ENCODE measurements at regions not wholly inside any gene's neighbourhood (a gene's known extent, or its start where the extent isn't known, plus 50 kb on each side); places are given as distances from the start of the nearest gene placed in this dataset.

- POLR2A ChIA-PET, result no interaction called here
- Histone ChIP-seq H3K27ac (ENCODE audit: low read depth, low read length) (no peak overlapping the region), H3K9me3 (ENCODE audit: control insufficient read depth, insufficient read depth, low read length) (peaks cover 7% of the 10 kb centered on the region), H3K4me3 (ENCODE audit: low read depth, low read length) (no peak overlapping the region), H3K27me3 (ENCODE audit: control insufficient read depth, insufficient read depth, low read length) (no peaks in the 10 kb centered on the region)
- DNase-seq (ENCODE audit: low read depth, low spot score), result no peak
- no peak for TF ChIP-seq CTCF (IDR thresholded peaks at IDR 0.05; ENCODE audit: low read depth, low read length)
- CTCF ChIA-PET, result no interaction called here
Observed at GRCh38 chr2:104410136-104410535, 443.8 kb upstream of the POU3F3 start.

GRCh38 chr2:104412384-104412783 lies 441.5 kb upstream of the POU3F3 start:
- Histone ChIP-seq H3K4me3 (ENCODE audit: low read depth, low read length) (no peak overlapping the region), H3K27me3 (ENCODE audit: control insufficient read depth, insufficient read depth, low read length) (no peaks in the 10 kb centered on the region), H3K9me3 (ENCODE audit: control insufficient read depth, insufficient read depth, low read length) (peaks cover 13% of the 10 kb centered on the region), H3K27ac (ENCODE audit: low read depth, low read length) (no peak overlapping the region)
- POLR2A ChIA-PET, result no interaction called here
- TF ChIP-seq CTCF (IDR thresholded peaks at IDR 0.05; ENCODE audit: low read depth, low read length), result no peak
- DNase-seq (ENCODE audit: low read depth, low spot score), result no peak
- CTCF ChIA-PET, result no interaction called here

GRCh38 chr2:104413890-104414289 lies 440.0 kb upstream of the POU3F3 start:
- CTCF ChIA-PET, result no interaction called here
- POLR2A ChIA-PET, result no interaction called here
- no peak overlapping the region for H3K27ac ChIP-seq (ENCODE audit: low read depth, low read length)
- no peak for DNase-seq (ENCODE audit: low read depth, low spot score)
- peaks cover 20% of the 10 kb centered on the region for H3K9me3 ChIP-seq (ENCODE audit: control insufficient read depth, insufficient read depth, low read length)
- H3K4me3 ChIP-seq (ENCODE audit: low read depth, low read length), result no peak overlapping the region
- TF ChIP-seq CTCF (IDR thresholded peaks at IDR 0.05; ENCODE audit: low read depth, low read length), result no peak
- no peaks in the 10 kb centered on the region for H3K27me3 ChIP-seq (ENCODE audit: control insufficient read depth, insufficient read depth, low read length)

- Histone ChIP-seq H3K9me3 (ENCODE audit: control insufficient read depth, insufficient read depth, low read length) (peaks cover 24% of the 10 kb centered on the region), H3K4me3 (ENCODE audit: low read depth, low read length) (no peak overlapping the region), H3K27ac (ENCODE audit: low read depth, low read length) (no peak overlapping the region), H3K27me3 (ENCODE audit: control insufficient read depth, insufficient read depth, low read length) (no peaks in the 10 kb centered on the region)
- CTCF ChIA-PET, result no interaction called here
- no peak for TF ChIP-seq CTCF (IDR thresholded peaks at IDR 0.05; ENCODE audit: low read depth, low read length)
- POLR2A ChIA-PET, result no interaction called here
- DNase-seq (ENCODE audit: low read depth, low spot score), result no peak
Observed at GRCh38 chr2:104415284-104415683, 438.6 kb upstream of the POU3F3 start.

GRCh38 chr2:104416339-104417000 lies 437.4 kb upstream of the POU3F3 start:
- TF ChIP-seq CTCF (IDR thresholded peaks at IDR 0.05; ENCODE audit: low read depth, low read length), result no peak
- no peak overlapping the region for H3K27ac ChIP-seq (ENCODE audit: low read depth, low read length)
- H3K27me3 ChIP-seq (ENCODE audit: control insufficient read depth, insufficient read depth, low read length), result no peaks in the 10 kb centered on the region
- CTCF ChIA-PET, result no interaction called here
- peaks cover 24% of the 10 kb centered on the region for H3K9me3 ChIP-seq (ENCODE audit: control insufficient read depth, insufficient read depth, low read length)
- no peak overlapping the region for H3K4me3 ChIP-seq (ENCODE audit: low read depth, low read length)
- DNase-seq (ENCODE audit: low read depth, low spot score), result no peak
- POLR2A ChIA-PET, result no interaction called here

Measured in AG04450 (cell line).